ENCODE measurements at regions not wholly inside any gene's neighbourhood (a gene's known extent, or its start where the extent isn't known, plus 50 kb on each side); places are given as distances from the start of the nearest gene placed in this dataset.
A peak's percentile ranks its signal among the peaks of the same experiment; 100 is the strongest.

GRCh38 chr5:166977911-166978422 lies 1313.5 kb upstream of the WWC1 start:
- no peak for DNase-seq

- DNase-seq: no peak
Measured at GRCh38 chr5:166979307-166979895, 1312.0 kb upstream of the WWC1 start.

GRCh38 chr5:166980666-166981065 lies 1310.8 kb upstream of the WWC1 start:
- DNase-seq: no peak

GRCh38 chr5:166982226-166982625 lies 1309.2 kb upstream of the WWC1 start:
- DNase-seq: no peak

GRCh38 chr5:166991601-166992000 lies 1299.8 kb upstream of the WWC1 start:
- no peak for DNase-seq

- DNase-seq: no peak
Measured at GRCh38 chr5:166992108-166992507, 1299.3 kb upstream of the WWC1 start.

GRCh38 chr5:166992874-166993722 lies 1298.3 kb upstream of the WWC1 start:
- DNase-seq: peak in 1 of 56 donors; percentile 5

- peak in 1 of 56 donors; percentile 4 for DNase-seq
Measured at GRCh38 chr5:166994226-166994625, 1297.2 kb upstream of the WWC1 start.

GRCh38 chr5:167001246-167001645 lies 1290.2 kb upstream of the WWC1 start:
- no peak for DNase-seq

- DNase-seq: peak in 1 of 56 donors; percentile 4
Measured at GRCh38 chr5:167008705-167009104, 1282.7 kb upstream of the WWC1 start.

GRCh38 chr5:167011196-167011595 lies 1280.2 kb upstream of the WWC1 start:
- DNase-seq: no peak

- DNase-seq: no peak
Measured at GRCh38 chr5:167012123-167013034, 1279.1 kb upstream of the WWC1 start.

GRCh38 chr5:167014401-167015056 lies 1276.9 kb upstream of the WWC1 start:
- no peak for DNase-seq

- DNase-seq: no peak
Measured at GRCh38 chr5:167020418-167020817, 1271.0 kb upstream of the WWC1 start.

- DNase-seq: no peak
Measured at GRCh38 chr5:167029488-167029887, 1262.0 kb upstream of the WWC1 start.

GRCh38 chr5:167030500-167031120 lies 1260.8 kb upstream of the WWC1 start:
- DNase-seq: no peak

GRCh38 chr5:167036585-167036984 lies 1254.9 kb upstream of the WWC1 start:
- DNase-seq: no peak

GRCh38 chr5:167049043-167049663 lies 1242.3 kb upstream of the WWC1 start:
- DNase-seq: peak in 14 of 56 donors; percentile 0 to 56 (median 4)

- DNase-seq: no peak
Measured at GRCh38 chr5:167049771-167050567, 1241.5 kb upstream of the WWC1 start.

All from amygdala (tissue), 56 donors.